GM12892 (cell line): ENCODE measurements at regions not wholly inside any gene's neighbourhood (a gene's known extent, or its start where the extent isn't known, plus 50 kb on each side); places are given as distances from the start of the nearest gene placed in this dataset.

Source experiments
- POLR2A ChIP-seq: IDR thresholded peaks from 2 replicates; pipeline ENCODE4 v1.6.1; 2011; ENCODE audit warnings: low read depth, low read length, control low read depth
- POLR2AphosphoS5 ChIP-seq: IDR thresholded peaks from 2 replicates; pipeline ENCODE4 v1.6.1; 2011; ENCODE audit warnings: low read depth, low read length, control low read depth
- TAF1 ChIP-seq: IDR thresholded peaks from 2 replicates; pipeline ENCODE4 v1.6.1; 2011; ENCODE audit warnings: low read depth, mild to moderate bottlenecking, control low read depth, low read length, borderline replicate concordance

DNA sequence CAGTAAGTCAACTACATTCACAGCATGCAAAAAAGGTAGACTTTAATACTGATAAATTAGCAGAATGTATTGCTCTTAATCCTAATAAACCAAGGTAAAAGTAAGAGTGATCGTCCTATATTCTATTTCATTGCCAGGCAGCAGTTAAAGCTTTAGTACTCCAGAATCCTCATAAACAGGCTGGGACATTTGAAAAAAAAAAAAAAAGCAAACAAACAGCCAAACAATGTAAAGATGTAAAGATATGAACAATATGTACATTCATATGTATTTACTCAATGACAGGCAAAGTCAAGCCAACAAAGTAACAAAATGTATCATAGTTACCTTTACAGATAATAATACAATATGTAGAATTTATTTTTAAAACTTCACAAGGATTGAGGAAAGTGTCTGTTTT lies 383.6 kb downstream of the COL11A1 start:
- TF ChIP-seq POLR2A, result no peak
- no peak for TF ChIP-seq TAF1
- no peak for TF ChIP-seq POLR2AphosphoS5
